GM19452 (cell line): ENCODE measurements at regions not wholly inside any gene's neighbourhood (a gene's known extent, or its start where the extent isn't known, plus 50 kb on each side); places are given as distances from the start of the nearest gene placed in this dataset.

Source experiments
- ATAC-seq: cut with Tn5 transposase; IDR thresholded peaks from one replicate; pipeline ENCODE4 v1.9.1; 2021; ENCODE audit not compliant: unreplicated experiment

DNA sequence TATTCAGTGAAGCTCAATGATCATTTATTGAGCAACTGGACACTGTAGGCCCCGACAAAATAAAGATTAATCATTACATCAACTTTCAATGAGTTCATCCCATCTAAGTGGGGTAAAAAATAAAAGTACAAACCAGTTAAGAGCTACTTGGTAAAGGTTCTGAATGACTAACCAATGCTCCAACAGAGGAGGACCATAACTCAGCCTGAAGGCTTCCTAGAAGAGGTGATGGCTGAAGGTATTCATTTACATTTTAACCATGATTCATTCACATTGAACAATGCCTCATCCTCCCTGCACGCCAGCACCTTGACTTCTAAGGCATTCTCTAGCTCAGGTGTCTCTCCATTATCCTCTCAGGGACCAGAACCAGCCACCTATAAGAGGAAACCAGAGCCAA is 201.4 kb downstream of the ZNF462 start:
- no peak for ATAC-seq

DNA sequence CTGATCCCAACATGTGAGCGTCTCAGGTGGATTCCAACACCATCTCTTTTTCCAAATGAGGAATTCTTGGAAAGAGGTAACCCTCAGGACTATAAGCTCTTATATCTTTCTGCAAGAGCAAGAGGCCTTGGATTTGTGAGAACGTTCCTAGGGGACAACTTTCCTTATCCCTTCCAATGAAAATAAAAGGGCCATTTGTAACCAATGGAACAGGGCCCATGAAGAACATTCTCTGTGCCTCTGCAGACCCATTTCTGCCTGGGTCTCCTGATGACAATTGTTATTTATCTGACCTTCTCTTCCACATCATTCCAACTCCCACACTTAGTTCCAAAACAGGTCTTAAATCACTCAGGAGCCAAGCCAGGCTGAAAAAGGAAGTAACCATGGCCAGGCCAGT is 202.6 kb downstream of the ZNF462 start:
- ATAC-seq = no peak

DNA sequence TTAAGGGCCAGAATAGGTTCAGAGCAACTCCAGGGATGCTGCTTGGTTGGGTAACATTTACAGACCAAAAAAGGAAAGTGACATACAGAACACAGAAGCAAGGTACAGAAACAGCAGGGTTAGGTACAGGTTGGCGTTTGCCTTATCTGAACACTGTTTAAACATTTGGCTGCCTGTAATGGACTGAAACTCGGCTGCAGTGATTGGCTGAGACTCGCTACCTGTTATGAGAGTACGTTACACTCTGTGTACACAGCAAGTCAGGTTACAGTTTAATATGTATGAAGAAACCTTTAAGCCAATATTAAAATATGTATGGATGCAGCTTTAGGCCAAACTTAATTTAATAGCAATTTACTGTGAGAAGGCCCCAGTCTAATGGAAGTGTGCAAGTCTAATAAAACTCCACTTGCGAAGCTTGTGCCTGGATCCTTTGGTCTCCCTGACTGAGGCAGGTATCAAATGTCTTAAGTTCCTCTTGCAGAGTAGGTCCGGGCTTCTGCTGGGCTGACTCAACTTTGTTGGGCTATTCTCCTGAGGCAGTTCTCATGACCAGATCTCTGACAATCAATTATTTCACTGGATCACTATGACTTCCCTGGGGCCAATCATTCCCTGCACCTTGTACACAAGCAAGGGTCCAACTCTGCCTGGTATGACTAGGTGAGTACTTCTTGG is 204.9 kb downstream of the ZNF462 start:
- no peak for ATAC-seq

DNA sequence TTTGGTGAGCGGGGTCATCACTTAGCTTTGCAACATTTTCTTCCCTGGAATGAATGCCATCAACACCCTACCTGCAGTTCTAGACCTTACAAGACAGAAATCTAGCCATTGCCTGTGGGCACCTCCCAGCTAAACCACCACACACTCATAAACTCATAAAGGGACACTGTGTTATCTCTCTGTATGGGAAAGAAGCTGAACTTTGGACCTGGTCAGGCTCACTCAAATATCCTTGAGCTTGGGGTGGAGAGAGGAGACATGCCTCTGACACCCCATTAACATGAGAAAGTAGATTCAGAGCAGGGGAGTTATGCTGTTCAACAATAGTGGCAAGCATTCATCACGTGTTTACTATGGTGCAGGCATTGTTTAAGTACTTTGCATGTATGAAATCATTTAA is 205.6 kb downstream of the ZNF462 start:
- no peak for ATAC-seq

DNA sequence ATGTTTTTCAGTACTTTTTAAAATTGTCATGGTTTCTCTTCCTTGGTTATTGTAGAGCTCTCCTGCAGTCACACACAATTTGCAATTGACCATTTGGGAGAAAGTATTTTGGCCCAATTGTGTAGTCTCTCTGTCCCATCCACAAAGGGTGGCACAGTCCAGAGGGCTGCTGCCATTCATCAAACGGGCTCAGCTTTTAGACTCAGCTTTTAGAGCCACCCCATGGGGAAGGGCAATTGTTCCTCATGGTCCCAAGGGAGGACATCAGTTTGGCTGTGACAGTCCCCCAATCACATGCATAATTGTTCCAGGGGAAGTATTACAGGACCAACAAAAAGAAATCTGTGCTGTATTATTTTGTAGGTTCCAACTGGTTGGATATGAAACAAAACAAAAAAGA is 207.6 kb downstream of the ZNF462 start:
- ATAC-seq = no peak

DNA sequence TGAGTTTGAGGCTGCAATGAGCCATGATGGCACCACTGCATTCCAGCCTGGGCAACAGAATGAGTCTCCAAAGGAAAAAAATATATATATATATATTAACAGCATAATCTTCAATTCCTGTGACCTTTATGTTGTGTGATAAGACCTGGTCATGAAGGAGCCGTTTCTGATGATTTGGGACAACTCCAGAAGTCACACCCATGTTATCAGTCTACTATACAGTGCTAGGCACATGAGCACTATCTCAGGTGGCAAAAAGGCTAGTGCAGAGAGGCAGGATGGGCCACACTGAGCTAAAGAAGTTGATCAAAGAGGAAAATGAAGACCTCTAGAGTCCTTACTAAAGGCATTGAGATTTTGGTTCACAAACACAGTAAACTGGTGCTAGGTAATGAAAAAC is 205.0 kb upstream of the RAD23B start:
- no peak for ATAC-seq

DNA sequence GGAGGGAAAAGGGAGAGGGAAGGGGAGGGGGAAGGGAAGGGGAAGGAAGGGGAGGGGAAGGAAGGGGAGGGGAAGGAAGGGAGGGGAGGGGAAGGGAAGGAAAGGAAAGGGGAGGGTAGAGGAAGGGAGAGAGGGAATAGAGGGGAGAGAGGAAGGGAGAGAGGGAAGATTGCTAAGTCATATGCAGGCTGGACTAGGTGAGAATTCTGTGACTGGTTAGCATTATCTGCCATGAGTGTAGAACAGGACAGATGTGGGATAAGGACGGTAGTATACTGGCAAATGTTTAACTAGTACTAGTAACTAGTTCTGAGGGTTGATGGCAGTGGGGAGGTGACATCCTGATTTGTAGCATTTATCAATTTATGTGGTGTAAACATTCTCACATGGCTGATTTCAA is 203.5 kb upstream of the RAD23B start:
- ATAC-seq = no peak

DNA sequence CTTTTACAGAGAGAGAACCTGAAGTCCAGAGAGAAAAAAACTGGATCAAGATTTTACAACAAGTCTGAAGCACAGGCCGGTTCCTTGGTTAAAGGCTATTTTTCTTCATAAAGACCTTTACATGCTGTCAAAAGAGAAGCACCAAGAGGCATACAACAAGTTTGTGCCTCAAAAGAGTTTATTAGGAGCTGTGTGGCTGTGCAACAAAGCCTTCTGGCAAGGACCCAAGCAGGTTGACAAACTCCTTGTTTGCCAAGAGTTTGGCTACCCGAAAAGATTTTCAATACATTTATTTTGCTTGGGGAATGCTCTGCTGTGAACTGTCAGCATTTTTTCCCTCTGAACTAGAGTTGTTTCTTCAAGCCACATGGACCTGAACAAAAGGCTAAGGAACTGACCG is 202.9 kb upstream of the RAD23B start:
- ATAC-seq = no peak

DNA sequence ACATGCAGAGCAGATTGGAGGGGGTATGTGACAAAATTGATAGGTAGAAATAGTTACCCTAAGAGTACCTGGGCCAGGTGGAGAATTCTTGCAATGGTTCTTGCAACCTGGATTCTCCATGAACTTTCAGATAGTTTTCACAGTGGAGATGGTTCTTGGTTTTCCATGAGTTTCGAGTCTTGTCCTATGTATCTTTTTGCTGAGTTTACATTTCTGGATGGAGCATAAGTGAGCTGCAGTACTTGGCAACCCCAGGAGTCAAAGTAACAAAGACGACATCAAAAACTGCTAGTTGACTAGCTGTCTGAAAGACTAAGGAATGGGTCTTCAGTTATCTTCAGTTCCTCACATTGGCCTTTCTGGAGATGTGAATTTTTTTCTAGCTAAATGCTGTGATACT is 196.6 kb upstream of the RAD23B start:
- no peak for ATAC-seq

DNA sequence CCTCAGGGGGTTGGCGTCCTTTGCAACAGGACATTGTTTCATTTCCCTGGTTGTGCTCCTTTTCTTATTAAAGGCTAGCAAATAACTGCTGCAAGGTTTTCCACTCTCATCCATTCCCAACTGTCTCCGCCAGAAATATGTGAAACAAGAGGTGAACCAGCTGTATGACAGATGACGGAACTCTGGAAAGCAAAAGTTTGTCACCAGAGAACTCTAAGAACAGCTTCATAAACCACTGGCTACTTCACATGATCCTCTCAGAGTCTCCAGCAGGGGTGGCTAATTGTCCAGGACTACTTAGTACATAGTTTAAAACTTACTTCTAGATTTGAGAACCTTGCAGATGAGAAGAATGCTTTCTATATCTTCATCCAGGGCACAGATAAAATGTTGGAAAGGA is 195.9 kb upstream of the RAD23B start:
- ATAC-seq = no peak

DNA sequence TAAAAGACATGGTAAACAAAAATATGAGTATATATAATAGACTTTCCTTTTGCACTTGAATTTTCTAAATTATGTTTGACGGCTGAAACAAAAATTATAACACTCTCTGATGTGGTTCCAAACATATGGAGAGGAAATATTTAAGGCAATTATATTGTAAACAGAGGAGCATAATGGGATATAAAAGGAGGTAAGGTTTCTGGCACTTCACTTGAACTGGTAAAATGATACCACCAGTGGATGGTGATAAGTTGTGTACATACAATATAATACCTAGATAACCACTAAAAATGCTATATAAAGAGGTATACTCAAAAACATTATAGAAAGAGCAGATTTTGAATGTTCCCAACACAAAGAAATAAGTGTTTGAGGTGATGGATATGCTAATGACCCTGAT is 192.9 kb upstream of the RAD23B start:
- no peak for ATAC-seq

DNA sequence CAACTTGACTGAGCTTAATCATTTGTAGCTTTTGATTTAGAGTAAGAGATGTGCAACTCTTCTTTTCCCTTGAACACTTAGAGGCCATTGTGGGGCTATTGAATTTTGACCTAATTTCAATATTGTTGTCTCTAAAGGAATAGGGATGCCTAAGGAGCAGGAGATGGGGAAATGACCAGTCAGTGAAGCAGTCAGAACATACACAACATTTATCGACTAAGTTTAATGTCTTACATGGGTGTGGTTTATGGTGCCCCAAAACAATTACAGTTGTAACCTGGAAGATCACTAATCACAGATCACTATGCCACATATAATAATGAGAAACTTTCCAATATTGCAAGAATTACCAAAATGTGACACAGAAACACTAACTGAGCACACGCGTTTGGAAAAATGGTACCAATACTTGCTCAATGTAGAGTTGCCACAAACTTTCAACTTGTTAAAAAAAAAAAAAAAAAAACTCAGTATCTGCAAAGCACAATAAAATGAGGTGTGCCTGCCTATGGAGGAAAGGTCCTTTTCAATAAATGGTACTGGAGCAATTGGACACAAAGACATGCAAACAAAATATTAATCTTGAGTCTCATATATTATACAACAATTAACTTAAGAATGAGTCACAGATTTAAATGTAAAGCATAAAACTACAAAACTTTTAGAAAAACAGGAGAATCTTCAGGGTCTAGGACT is 189.6 kb upstream of the RAD23B start:
- no peak for ATAC-seq

DNA sequence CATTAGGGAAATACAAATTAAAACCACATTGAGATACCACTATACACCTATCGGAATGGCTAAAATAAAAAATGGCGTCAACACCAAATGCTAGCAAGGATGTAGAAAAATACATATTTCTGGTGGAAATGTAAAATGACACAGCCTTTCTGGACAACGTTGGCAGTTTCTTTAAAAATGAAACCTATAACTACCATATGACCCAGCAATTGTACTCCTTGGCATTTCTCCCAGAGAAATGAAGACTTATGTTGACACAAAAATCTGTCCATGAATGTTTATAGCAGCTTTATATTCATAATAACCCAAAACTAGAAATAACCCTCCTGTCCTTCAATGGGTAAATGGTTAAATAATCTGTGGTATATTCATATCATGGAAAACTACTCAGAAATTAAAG is 188.7 kb upstream of the RAD23B start:
- ATAC-seq = no peak

DNA sequence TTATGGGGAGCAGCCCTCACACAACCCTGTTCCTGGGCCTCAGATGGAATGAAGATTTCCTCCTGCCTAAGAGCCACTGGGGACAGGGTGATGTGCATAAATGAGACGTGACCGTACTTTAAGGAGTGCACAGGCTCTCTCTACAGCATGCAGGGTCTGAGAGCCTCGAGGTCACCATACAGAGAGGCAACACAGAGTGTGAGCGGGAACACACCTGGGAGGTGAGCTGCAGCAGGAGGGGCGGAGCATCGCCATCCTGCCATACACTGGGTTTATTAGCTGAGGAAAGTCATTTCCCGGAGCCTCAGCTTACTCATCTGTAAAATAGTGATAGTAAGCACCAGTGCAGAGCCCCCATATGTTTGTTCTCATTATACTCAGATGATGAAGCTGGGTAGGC is 182.5 kb upstream of the RAD23B start:
- ATAC-seq = no peak

DNA sequence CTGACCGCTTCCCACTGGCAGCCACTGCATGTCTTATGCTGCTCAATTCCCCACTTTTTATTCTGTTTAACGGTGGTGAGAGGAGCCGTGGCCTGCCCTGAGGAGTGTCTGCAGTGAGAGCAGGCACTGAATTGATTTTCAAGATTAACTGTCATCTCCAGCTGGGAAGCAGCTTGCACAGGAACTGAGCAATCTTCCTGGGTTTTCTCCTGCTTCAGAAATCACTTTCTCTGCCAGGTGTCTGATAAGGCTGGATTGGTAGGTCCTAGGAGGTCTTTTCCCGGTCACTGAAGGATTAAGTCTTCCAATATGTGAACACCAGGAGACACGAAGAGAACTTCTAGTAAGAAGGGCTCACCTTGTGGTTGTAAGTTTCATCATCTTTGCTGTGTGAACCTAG is 181.1 kb upstream of the RAD23B start:
- ATAC-seq = no peak

DNA sequence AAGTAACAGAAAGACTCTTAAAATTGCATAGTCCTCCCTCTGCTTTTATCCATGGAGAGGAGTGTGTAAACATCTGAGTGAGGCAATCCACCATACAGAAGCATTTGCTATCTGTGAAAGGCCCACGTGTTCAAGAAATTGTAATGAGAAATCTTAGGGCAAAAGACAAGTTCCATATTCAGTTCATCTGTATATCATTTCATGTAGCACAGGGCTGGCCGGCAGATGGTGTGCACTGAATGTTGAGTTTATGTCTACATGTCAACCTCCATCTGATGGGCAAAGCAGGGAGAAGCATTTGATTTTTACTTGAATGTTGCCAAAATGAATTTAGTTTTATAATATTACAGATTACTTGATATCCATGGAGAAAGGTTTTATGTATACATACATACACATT is 179.5 kb upstream of the RAD23B start:
- no peak for ATAC-seq

DNA sequence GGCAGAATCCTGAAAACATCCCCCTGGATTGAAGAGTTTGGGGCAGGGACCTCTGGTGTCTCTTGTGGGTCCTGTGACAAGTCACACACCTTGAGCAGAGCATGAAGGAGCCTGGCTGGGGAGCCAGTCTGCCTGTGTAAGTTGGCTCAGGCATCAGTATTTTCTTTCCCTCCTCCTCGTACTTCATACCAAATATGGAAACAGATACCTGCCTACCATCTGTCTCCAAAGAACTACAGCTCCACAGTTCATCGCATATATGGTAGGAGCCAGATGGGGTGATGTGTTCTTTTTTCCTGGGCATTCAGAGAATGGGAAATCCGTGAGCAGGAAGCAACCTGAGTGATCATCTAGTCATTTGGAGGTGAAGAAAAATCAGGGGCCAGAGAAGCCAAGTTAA is 177.3 kb upstream of the RAD23B start:
- ATAC-seq = no peak

DNA sequence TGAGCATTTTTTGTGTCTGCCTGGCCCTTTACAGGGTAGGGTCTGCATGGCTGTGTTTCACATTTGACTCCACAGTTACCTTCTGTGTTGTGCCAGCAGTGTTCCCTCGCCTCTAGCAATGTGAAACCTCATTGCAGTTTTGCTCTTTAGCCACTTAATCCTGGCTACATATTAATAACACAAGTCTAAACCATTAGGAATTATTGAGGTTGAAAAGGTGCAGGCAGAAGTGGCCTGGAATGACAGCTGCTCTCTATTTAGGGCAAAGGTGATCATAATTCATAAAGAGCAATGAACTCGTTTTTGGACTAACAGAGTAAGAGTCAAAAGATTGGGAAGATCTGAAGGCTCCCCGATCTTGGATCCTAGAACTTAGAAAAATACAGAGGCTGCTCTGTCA is 176.7 kb upstream of the RAD23B start:
- no peak for ATAC-seq

DNA sequence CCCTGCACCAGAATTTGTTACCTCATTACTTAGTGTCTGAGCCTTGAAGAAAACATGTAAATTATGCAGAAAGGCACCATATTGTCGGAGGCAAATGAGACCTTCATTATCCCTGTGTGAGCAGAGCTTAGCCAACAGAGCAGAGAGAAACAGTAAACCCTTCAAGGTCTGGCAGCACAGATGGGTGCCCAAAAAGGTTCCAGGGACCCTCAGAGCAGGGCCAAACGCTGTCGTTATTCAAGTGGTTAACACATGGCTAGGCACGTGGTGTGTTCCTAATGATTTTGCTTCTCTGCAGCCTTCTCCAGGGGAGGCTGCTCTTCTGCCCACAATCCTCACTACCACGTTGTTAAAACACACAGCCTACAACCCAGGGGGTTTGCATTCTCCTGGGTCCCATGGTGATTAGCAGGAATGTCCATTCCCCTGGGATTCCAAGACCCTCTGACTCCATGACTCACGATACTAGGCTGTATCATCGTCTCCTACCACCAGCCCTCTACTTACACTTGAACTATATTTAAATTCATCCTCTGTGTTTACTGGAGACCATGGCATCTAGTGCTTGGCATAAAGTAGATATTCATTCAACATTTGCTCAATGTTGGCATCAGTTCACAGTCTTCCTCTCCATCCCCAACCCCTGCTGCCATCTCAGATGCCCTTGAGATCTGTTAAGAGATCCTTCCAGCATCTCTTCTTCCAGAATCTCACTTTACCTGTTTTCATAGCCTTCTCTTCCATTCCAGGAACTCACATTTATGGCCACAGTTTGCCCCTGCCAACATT is 174.5 kb upstream of the RAD23B start:
- no peak for ATAC-seq

DNA sequence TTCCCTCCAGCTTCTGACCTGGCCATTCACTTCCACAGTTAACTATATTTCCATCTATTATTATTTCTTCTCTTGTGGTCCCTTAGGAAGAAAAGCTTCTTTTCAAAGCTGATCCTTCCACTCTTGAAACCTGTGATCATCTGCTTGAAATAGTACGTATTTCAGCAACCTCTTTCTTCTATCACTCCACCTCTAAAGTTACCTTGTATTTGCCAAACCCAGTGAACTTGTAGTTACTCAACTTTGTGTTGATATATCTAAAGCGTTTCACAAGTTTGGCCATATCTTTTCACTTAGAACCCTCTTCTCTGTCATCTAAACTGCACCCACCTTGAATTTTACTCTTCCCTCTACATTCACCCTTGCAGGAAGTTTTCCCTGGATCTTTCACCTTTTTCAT is 173.8 kb upstream of the RAD23B start:
- no peak for ATAC-seq

DNA sequence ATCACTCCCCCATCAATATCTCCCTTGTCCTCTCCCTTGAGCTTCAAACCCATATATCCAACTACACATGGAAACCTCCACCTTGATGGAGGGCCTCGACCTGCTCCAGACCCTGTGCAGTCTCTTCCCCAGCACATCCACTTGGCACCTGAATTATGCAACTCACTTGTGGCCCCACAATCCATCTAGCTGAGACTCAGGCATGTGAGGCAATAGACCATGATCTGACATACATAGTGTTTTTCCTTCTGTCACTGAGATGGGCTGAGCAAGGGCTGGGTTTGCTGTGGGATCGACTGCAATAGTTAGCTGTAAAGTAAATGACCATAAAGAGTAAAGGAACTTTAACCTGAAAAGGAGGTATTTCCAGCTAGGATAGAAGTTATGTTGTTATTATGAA is 172.9 kb upstream of the RAD23B start:
- no peak for ATAC-seq

DNA sequence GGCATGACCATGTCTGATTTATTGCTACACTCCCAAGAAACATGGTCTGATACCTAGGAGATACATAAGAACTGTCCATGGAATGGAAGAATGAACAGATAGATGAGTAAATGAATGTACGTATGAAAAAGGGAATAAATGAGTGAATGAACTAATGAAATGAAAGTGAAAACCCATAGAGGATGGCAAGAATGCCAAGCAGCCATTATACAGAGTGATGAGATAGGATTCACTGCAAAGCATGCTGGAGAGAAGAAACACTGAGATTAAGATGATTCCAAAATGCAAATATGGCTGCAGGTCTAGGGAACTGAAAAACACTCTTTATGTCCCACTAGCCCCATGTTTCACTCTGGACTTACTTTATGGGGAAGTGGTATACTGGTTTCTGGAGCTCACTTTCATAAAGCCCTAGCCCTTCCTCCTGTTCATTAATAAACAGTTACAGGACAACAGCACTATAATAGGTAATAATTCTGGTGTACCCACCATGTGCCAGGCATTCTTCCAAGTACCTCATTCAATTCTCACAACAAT is 170.3 kb upstream of the RAD23B start:
- peak; percentile 85 for ATAC-seq
